Endothelial cell of umbilical vein (primary cell): ENCODE measurements at regions not wholly inside any gene's neighbourhood (a gene's known extent, or its start where the extent isn't known, plus 50 kb on each side); places are given as distances from the start of the nearest gene placed in this dataset.

Experiments used
- BruUV-seq: library from RNA; stranded (reverse); fragments of 400-500 nt; replicated peaks from 2 replicates; lab custom pipeline; 2021; lab: Mats Ljungman, UMichigan
- CTCF ChIA-PET: fragments of 300-600, 350-600 bp; sonication (Branson Sonifier 250); formaldehyde crosslinking; loops from one replicate; lab custom pipeline; 2021; ENCODE audit warnings: antibody characterized with exemption, inconsistent platforms; lab: Charles Lee
- POLR2A ChIA-PET: fragments of 300-600, 350-600 bp; sonication (Branson Sonifier 250); formaldehyde crosslinking; loops from one replicate; lab custom pipeline; 2021; ENCODE audit warnings: antibody characterized with exemption, inconsistent platforms; lab: Charles Lee
- DNase-seq: peaks from one replicate; pipeline ENCODE4 v3.0.0-alpha.2; 2011; ENCODE audit warnings: low read depth, low spot score
- FAIRE-seq: peaks from 2 replicates; lab custom pipeline; 2011; peaks lifted over from hg19 to GRCh38; lab: Jason Lieb, UNC
- H2AFZ ChIP-seq: 2 replicates; pipeline ENCODE4 v1.6.0; 2012; ENCODE audit warnings: low read depth, low read length, control low read depth, inconsistent platforms
- H3K27ac ChIP-seq: 2 replicates; pipeline ENCODE4 v1.5.1; 2011; ENCODE audit warnings: low read depth, mild to moderate bottlenecking, control low read depth, low read length, moderate library complexity; ENCODE audit not compliant: insufficient read depth
- H3K27me3 ChIP-seq, 2 experiments: 2 replicates each; pipeline versions ENCODE4 v1.6.0 to v1.6.1; 2011; ENCODE audit warnings: low read length in 2 of 2, mixed read lengths in 1 of 2; ENCODE audit not compliant: control insufficient read depth in 2 of 2, insufficient read depth in 2 of 2
- H3K36me3 ChIP-seq, 2 experiments: 2 replicates in 1 of 2; 3 replicates in 1 of 2; pipeline ENCODE4 v1.5.1; 2011; ENCODE audit warnings: low read length in 2 of 2, mild to moderate bottlenecking in 1 of 2, moderate library complexity in 1 of 2; ENCODE audit not compliant: control insufficient read depth in 2 of 2, insufficient read depth in 2 of 2; ENCODE audit errors: extremely low read depth in 1 of 2
- H3K4me1 ChIP-seq: 3 replicates; pipeline ENCODE4 v1.5.1; 2011; ENCODE audit warnings: mild to moderate bottlenecking, low read length; ENCODE audit not compliant: control insufficient read depth, insufficient read depth; ENCODE audit errors: extremely low read depth
- H3K4me2 ChIP-seq: 2 replicates; pipeline ENCODE4 v1.6.1; 2011; ENCODE audit warnings: low read length, control low read depth, mixed read lengths; ENCODE audit not compliant: insufficient read depth
- H3K4me3 ChIP-seq, 3 experiments: fragments of 200-600 bp in 1 of 3; sonication (generic), shearing (Covaris generic) in 1 of 3; replicated peaks in 1 of 3; 2 replicates each; pipeline ENCODE4 v1.5.1; 2011 to 2016; ENCODE audit warnings: control low read depth in 3 of 3, low read length in 3 of 3, mild to moderate bottlenecking in 2 of 3, inconsistent platforms in 1 of 3, low read depth in 1 of 3, moderate library complexity in 1 of 3; ENCODE audit not compliant: insufficient read depth in 1 of 3
- H3K79me2 ChIP-seq: 2 replicates; pipeline ENCODE4 v1.6.0; 2012; ENCODE audit warnings: low read length, inconsistent platforms; ENCODE audit not compliant: control insufficient read depth, insufficient read depth
- H3K9ac ChIP-seq: replicated peaks from 2 replicates; pipeline ENCODE3; 2011; ENCODE audit warnings: low read length, control low read depth; ENCODE audit not compliant: insufficient read depth; ENCODE audit errors: extremely low read depth
- H3K9me1 ChIP-seq: replicated peaks from 3 replicates; pipeline ENCODE4 v1.6.0; 2011; ENCODE audit warnings: mild to moderate bottlenecking, low read length; ENCODE audit not compliant: control insufficient read depth, insufficient read depth; ENCODE audit errors: extremely low read depth
- H3K9me3 ChIP-seq: replicated peaks from 2 replicates; pipeline ENCODE4 v1.5.1; 2012; ENCODE audit warnings: low read length, inconsistent platforms; ENCODE audit not compliant: control insufficient read depth, insufficient read depth
- H4K20me1 ChIP-seq: replicated peaks from 2 replicates; pipeline ENCODE3; 2011; ENCODE audit warnings: mild to moderate bottlenecking, low read length; ENCODE audit not compliant: control insufficient read depth, insufficient read depth; ENCODE audit errors: extremely low read depth
- CTCF ChIP-seq, 2 donors: IDR thresholded peaks; 1 replicate in 1 of 2; 2 replicates in 1 of 2; pipeline ENCODE4 v1.5.1; 2011; ENCODE audit warnings: low read length in 2 of 2, mild to moderate bottlenecking in 2 of 2, moderate library complexity in 2 of 2, control low read depth in 1 of 2, inconsistent platforms in 1 of 2, low read depth in 1 of 2; ENCODE audit not compliant: insufficient read depth in 1 of 2; ENCODE audit errors: extremely low read depth in 1 of 2
- EZH2 ChIP-seq: IDR thresholded peaks from 2 replicates; pipeline ENCODE4 v1.6.1; 2012; ENCODE audit warnings: borderline replicate concordance, low read depth, mild to moderate bottlenecking, moderate library complexity, low read length, inconsistent platforms; ENCODE audit not compliant: severe bottlenecking
- FOS ChIP-seq: IDR thresholded peaks from 2 replicates; pipeline ENCODE4 v1.6.1; 2011; ENCODE audit warnings: mild to moderate bottlenecking, low read length, moderate library complexity, borderline replicate concordance; ENCODE audit not compliant: insufficient read depth
- GATA2 ChIP-seq: IDR thresholded peaks from 2 replicates; pipeline ENCODE4 v1.7.0; 2011; ENCODE audit warnings: low read depth, mild to moderate bottlenecking, moderate library complexity, mixed read lengths, low read length; ENCODE audit not compliant: insufficient read length, insufficient read depth
- JUN ChIP-seq: IDR thresholded peaks from 2 replicates; pipeline ENCODE4 v1.6.1; 2011; ENCODE audit warnings: borderline replicate concordance, low read depth; ENCODE audit not compliant: insufficient read length, insufficient read depth
- MAX ChIP-seq: IDR thresholded peaks from 2 replicates; pipeline ENCODE4 v1.6.1; 2011; ENCODE audit not compliant: insufficient read depth, insufficient read length
- MYC ChIP-seq: IDR thresholded peaks from one replicate; pipeline ENCODE4 v1.6.1; 2011; ENCODE audit warnings: mild to moderate bottlenecking, low read depth, low read length
- POLR2A ChIP-seq: IDR thresholded peaks from 2 replicates; pipeline ENCODE4 v1.6.1; 2012; ENCODE audit warnings: low read depth, mild to moderate bottlenecking, control low read depth, low read length
- POLR2AphosphoS5 ChIP-seq: IDR thresholded peaks from 2 replicates; pipeline ENCODE4 v1.6.1; 2012; ENCODE audit warnings: low read depth, mild to moderate bottlenecking, control low read depth, low read length, moderate library complexity; ENCODE audit not compliant: insufficient read depth
- dilution Hi-C: fragments of 300-500 bp; cut with MboI; formaldehyde crosslinking; loops from one replicate; pipeline ENCODE4 v1.15.0; 2019; ENCODE audit warnings: low sequenced_read_pairs; ENCODE audit not compliant: extremely low pct_ligation_motif_present
- intact Hi-C: fragments of 100-400 bp; cut with micrococcal nuclease; formaldehyde crosslinking; loops from one replicate; pipeline ENCODE4 v1.10.0; 2022

- Histone ChIP-seq H3K4me3 (no peak overlapping the region), H3K4me2 (no peak overlapping the region), H2AFZ (no peak overlapping the region), H3K27ac (no peak overlapping the region), H3K79me2 (no peaks in the 10 kb centered on the region), H3K9ac (no peak overlapping the region), H3K36me3 (no peaks in the 10 kb centered on the region), H3K4me1 (no peaks in the 10 kb centered on the region), H3K27me3 (no peaks in the 10 kb centered on the region), H3K9me3 (no peaks in the 10 kb centered on the region), H3K9me1 (no peaks in the 10 kb centered on the region), H4K20me1 (no peaks in the 10 kb centered on the region)
- intact Hi-C loops (no loop called here), dilution Hi-C loops (no loop called here)
- no TSS peak for BruUV-seq
- TF ChIP-seq CTCF (IDR thresholded peaks at IDR 0.05; ENCODE audit: extremely low read depth in 1 of 2, insufficient read depth in 1 of 2, low read depth in 1 of 2, low read length in 2 of 2) (no peak), MAX (no peak), POLR2AphosphoS5 (no peak), POLR2A (no peak), GATA2 (no peak), EZH2 (no peak), MYC (no peak), FOS (no peak), JUN (no peak)
- FAIRE-seq (no peak), DNase-seq (no peak)
- CTCF ChIA-PET: no interaction called here
- POLR2A ChIA-PET: no interaction called here
These were observed 146.3 kb upstream of the IRX3 start for GRCh38 chr16:54432897-54433229.
